Breast epithelium (tissue), 4 donors: ENCODE measurements at regions not wholly inside any gene's neighbourhood (a gene's known extent, or its start where the extent isn't known, plus 50 kb on each side); places are given as distances from the start of the nearest gene placed in this dataset.

ENCODE experiments used
- DNase-seq, 2 donors: peaks; one replicate each; pipeline ENCODE4 v3.0.0-alpha.2; 2019; ENCODE audit warnings: low spot score in 2 of 2
- H3K27ac ChIP-seq, 2 donors: fragments of 200-600 bp; sonication (generic) in 1 of 2; one replicate each; pipeline ENCODE4 v1.5.1; 2016 to 2019; ENCODE audit warnings: mild to moderate bottlenecking in 1 of 2
- H3K27me3 ChIP-seq, 2 donors: fragments of 200-600 bp; sonication (generic) in 1 of 2; one replicate each; pipeline versions ENCODE4 v1.5.1 to v1.6.0; 2017 to 2019; ENCODE audit warnings: control low read depth in 1 of 2, mild to moderate bottlenecking in 1 of 2
- H3K36me3 ChIP-seq: fragments of 200-600 bp; one replicate; pipeline ENCODE4 v1.5.1; 2019
- H3K4me1 ChIP-seq, 2 donors: fragments of 200-600 bp; sonication (generic); one replicate each; pipeline ENCODE4 v1.5.1; 2016 to 2019; ENCODE audit warnings: control low read depth in 1 of 2
- H3K4me3 ChIP-seq, 3 donors: fragments of 200-600 bp; sonication (generic); 1 replicate in 2 of 3; 2 replicates in 1 of 3; pipeline ENCODE4 v1.5.1; 2016 to 2019; ENCODE audit warnings: mild to moderate bottlenecking in 3 of 3, moderate library complexity in 2 of 3
- H3K9me3 ChIP-seq, 2 donors: fragments of 200-600 bp; sonication (generic) in 1 of 2; one replicate each; pipeline ENCODE4 v1.5.1; 2016 to 2019; ENCODE audit warnings: control low read depth in 1 of 2
- POLR2A ChIP-seq: fragments of 450-650 bp; IDR thresholded peaks from one replicate; pipeline ENCODE4 v1.6.1; 2016; ENCODE audit warnings: antibody characterized with exemption, mild to moderate bottlenecking, moderate library complexity
- POLR2AphosphoS5 ChIP-seq, 3 donors: sonication (generic); formaldehyde crosslinking; IDR thresholded peaks; one replicate each; pipeline ENCODE4 v1.6.1; 2017; ENCODE audit warnings: antibody characterized with exemption in 3 of 3
- intact Hi-C: fragments of 100-400 bp; cut with DNase I; formaldehyde crosslinking; loops from one replicate; pipeline ENCODE4 v1.15.1; 2023; ENCODE audit warnings: low total_unique reads
- TF ChIP-seq, protein P1 (sequence below), 3 donors: fragments of 450-650 bp; IDR thresholded peaks; one replicate each; pipeline ENCODE4 v1.5.1; 2016 to 2017; ENCODE audit warnings: antibody characterized with exemption in 3 of 3, mild to moderate bottlenecking in 3 of 3, moderate library complexity in 3 of 3

DNA sequence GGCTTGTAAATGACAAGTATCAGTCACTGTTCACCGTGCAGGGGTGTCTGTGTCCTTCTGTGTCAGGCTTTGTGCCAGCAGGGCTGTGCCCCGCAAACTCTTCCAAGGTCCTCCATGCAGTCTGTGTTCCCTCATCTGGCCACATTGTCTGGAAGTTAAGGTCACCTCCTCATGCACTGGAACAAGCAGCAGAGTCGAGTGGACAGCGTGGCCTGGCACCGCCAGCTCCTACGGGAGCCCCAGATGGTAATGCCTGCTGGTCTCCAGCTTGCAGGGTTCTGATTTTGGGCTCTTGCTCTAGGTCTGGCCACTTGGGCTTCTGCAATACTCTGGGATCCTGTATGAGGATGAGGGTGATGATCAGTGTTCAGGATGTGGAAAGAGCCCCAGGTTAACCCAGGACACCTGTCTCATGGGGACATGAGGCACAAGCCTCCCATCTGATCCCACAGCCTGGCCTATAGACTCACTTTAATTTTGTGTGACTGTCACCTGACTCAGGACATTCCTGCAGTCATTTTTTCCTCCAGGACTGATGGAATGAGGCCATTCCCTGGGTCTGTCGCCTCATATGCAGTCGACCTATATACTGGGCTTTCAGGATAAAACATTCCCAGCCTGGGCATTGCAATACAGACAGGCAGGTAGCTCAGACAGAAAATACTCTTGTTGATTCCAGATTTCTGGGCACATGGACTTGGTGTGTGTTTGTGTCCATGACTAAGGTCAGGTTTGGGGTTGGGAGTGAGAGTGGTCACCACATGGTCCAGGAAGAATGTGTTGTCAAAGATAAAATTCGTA is 106.3 kb upstream of the TOP3B start:
- no peak overlapping the region for H3K4me3 ChIP-seq
- DNase-seq, result no peak
- no peaks in the 10 kb centered on the region for H3K36me3 ChIP-seq
- no peak for TF ChIP-seq POLR2AphosphoS5 (IDR thresholded peaks at IDR 0.05)
- TF ChIP-seq, protein P1, sequence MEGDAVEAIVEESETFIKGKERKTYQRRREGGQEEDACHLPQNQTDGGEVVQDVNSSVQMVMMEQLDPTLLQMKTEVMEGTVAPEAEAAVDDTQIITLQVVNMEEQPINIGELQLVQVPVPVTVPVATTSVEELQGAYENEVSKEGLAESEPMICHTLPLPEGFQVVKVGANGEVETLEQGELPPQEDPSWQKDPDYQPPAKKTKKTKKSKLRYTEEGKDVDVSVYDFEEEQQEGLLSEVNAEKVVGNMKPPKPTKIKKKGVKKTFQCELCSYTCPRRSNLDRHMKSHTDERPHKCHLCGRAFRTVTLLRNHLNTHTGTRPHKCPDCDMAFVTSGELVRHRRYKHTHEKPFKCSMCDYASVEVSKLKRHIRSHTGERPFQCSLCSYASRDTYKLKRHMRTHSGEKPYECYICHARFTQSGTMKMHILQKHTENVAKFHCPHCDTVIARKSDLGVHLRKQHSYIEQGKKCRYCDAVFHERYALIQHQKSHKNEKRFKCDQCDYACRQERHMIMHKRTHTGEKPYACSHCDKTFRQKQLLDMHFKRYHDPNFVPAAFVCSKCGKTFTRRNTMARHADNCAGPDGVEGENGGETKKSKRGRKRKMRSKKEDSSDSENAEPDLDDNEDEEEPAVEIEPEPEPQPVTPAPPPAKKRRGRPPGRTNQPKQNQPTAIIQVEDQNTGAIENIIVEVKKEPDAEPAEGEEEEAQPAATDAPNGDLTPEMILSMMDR (IDR thresholded peaks at IDR 0.05), result no peak
- TF ChIP-seq POLR2A, result no peak
- H3K4me1 ChIP-seq, result no peaks in the 10 kb centered on the region
- H3K27ac ChIP-seq, result no peak overlapping the region
- intact Hi-C loops, result no loop called here
- peaks cover 0 to 10% of the 10 kb centered on the region in 2 donors for H3K27me3 ChIP-seq
- H3K9me3 ChIP-seq, result no peaks in the 10 kb centered on the region

DNA sequence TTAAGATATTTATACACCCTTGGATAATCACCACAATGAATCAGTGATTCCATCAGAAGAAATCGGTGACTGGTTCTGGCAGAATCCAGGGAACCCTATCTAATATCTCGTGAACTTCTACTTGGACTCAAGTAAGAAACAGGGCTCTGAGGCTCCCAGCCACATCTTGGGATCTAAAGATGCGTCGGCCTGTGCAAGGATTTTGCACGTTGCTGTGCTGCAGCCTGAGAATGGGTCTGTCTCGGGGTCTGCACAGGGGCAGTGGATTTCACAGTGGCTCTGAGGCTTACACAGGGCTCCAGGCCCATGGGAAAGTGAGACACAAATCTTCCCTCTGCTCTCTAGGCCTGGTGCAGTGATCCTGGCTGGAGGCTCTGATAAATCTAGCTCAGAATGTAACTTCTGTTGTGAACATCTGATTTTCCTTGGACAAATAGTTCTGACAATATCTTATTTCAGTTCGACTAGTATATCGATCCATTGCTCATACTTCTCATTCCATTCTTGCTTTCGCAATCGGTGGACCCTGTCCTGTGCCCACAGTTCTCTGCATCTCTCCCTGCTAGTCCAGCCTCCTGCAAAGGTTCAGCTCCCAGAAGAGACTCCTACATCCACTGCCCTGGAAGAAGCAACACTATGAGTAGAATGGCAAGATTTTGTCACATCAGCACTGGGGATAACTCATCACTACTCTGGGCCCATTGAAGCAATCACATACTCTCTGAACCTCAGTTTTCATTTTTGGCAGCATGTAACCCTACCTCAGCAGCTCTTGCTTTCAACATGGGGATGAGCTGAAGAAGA is 105.5 kb upstream of the TOP3B start:
- intact Hi-C loops, result no loop called here
- Histone ChIP-seq H3K9me3 (no peaks in the 10 kb centered on the region), H3K4me1 (no peaks in the 10 kb centered on the region), H3K27ac (no peak overlapping the region), H3K36me3 (no peaks in the 10 kb centered on the region), H3K4me3 (no peak overlapping the region), H3K27me3 (peaks cover 0 to 10% of the 10 kb centered on the region in 2 donors)
- no peak for DNase-seq
- TF ChIP-seq POLR2AphosphoS5 (IDR thresholded peaks at IDR 0.05), result no peak
- TF ChIP-seq, protein P1 (IDR thresholded peaks at IDR 0.05), result no peak
- no peak for TF ChIP-seq POLR2A

DNA sequence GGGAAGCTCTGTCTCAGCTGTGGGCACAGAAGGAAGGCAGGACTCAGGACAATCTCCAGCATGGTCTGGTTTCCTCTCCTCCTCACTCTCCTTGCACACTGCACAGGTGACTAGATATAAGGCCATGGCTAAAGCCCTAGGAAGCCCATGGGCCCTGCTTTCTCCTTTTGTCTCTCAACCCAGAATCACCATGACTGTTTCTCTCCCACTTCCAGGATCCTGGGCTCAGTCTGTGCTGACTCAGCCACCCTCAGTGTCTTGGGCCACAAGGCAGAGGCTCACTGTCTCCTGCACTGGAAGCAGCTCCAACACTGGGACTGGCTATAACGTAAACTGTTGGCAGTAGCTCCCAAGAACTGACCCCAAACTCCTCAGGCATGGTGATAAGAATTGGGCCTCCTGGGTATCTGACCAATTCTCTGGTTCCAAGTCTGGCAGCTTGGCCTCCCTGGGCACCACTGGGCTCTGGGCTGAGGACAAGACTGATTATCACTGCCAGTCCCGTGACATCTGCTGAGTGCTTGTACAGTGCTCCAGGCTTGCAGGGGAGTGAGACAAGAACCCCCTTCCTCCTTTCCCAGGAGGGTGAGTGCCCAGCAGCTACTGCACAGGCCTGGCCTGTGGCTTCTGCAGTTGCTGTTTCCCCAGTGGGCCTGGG is 104.0 kb upstream of the TOP3B start:
- Histone ChIP-seq H3K9me3 (no peaks in the 10 kb centered on the region), H3K36me3 (no peaks in the 10 kb centered on the region), H3K4me1 (no peaks in the 10 kb centered on the region), H3K4me3 (no peak overlapping the region), H3K27ac (peak overlapping the region in 1 of 2 donors; percentile 38), H3K27me3 (peaks cover 0 to 8% of the 10 kb centered on the region in 2 donors)
- TF ChIP-seq, protein P1 (IDR thresholded peaks at IDR 0.05), result no peak
- TF ChIP-seq POLR2AphosphoS5 (IDR thresholded peaks at IDR 0.05) (no peak), POLR2A (no peak)
- DNase-seq, result no peak
- intact Hi-C loops, result no loop called here

DNA sequence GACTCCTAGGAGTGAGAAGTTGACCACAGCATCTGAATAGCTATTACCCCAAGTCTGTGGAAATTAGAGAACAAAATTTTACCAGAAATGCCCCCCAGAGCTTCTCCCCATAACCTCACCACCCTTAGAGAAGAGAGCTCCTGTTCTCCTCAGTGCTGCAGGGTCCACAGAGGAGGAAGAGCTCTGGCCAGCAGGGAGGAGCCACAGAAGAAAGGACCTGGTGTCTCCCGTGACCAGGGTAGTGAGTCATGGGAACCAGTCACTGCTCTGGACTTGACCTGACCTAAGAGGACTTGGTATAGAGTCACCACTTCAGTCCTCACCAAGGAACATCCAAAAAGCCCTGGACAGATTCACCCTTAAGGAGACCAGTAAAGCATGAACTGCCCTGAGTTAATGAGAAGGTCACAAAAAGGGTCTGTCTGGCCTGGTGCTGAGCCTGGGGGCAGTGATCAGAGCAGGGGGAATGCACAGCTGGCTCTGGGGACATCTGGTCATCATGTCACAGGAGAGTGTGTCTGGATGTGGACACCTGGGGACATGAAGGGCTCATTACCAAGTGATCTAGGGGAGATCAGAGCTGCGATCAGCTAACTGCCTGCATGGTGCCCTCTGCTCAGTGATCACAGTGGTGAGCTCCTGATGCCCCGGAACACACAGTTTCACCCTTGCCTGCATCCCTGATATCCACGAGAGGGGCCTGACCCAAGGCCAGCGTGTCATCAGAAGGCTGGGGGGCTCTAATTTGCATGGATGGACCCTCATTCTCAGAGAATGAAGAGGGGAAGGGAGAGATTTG is 103.3 kb upstream of the TOP3B start:
- Histone ChIP-seq H3K36me3 (no peaks in the 10 kb centered on the region), H3K9me3 (no peaks in the 10 kb centered on the region), H3K27me3 (peaks cover 0 to 4% of the 10 kb centered on the region in 2 donors), H3K27ac (peak overlapping the region in 1 of 2 donors; percentile 38), H3K4me3 (no peak overlapping the region), H3K4me1 (no peaks in the 10 kb centered on the region)
- no peak for DNase-seq
- TF ChIP-seq POLR2AphosphoS5 (IDR thresholded peaks at IDR 0.05) (no peak), POLR2A (no peak)
- TF ChIP-seq, protein P1 (IDR thresholded peaks at IDR 0.05), result no peak
- intact Hi-C loops, result no loop called here
